RPMI7951 (cell line): ENCODE measurements at regions not wholly inside any gene's neighbourhood (a gene's known extent, or its start where the extent isn't known, plus 50 kb on each side); places are given as distances from the start of the nearest gene placed in this dataset.

Source experiments
- DNase-seq: peaks from one replicate; pipeline ENCODE4 v3.0.0-alpha.2; 2012; ENCODE audit warnings: low read depth

DNA sequence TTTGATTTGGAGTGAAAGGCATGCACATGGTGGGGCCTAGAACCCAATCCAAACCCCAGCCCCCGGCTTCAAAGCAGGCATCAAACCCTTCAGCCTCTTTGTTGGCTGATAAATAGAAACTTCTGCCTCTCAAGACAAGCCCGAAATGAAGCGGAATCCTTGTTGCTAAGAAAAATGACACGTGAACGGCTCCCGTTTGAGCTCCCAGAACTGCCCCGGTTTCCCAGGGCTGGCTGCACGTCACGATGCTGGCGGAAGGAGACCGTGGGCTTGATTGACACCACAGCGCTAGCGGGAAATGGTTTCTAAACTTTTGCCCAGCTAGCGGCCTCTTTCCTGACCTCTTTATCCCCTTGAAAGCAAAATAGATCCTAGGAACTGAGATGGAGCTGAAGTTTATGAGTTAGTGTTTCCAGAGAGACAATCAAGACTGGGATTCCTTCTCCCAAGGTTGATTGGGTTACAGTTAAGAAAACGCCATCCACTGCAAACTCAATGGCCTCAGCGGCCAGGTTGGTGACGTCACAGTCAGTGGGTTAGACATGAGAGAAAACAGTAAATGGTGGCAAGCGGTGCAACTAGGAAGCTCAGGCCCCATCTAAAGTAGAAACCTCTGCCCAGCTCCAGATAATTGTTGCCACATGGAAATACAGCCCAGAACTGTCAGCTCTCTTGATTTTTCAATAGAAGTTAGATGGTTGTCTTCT lies 117.0 kb downstream of the ANKRD60 start:
- no peak for DNase-seq

DNA sequence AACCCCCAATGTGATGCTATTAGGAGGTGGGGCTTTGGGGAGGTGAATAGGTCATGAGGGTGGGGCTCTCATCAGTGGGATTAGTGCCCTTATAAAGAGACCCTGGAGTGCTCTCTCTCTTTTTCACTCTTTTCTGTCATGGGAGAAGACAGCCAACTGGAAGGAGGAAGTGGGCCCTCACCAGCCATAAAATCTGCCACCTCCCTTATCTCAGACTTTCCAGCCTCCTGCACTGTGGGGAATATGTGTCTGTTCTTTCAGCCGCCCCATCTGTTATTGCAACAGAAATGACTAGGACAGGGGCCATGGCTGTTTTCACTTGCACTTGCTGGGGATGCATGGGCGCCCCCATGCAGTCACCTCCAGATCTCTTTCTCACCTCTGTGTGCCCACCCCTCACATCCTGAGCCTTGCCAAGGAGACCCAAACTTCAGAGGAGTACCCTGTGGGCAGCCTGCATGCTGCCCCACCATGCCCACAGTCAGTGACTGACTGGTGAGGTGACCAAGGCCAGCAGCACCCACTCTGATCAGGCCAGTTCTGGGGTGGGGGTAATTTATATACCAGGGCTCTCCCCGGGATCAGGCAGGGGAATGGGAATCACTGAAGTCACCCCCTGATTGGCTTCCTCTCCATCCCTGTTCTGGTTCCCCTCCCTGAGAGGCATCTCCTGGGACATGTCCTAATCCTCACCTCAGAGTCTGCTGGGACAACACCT lies 118.4 kb downstream of the ANKRD60 start:
- DNase-seq = peak; percentile 71

DNA sequence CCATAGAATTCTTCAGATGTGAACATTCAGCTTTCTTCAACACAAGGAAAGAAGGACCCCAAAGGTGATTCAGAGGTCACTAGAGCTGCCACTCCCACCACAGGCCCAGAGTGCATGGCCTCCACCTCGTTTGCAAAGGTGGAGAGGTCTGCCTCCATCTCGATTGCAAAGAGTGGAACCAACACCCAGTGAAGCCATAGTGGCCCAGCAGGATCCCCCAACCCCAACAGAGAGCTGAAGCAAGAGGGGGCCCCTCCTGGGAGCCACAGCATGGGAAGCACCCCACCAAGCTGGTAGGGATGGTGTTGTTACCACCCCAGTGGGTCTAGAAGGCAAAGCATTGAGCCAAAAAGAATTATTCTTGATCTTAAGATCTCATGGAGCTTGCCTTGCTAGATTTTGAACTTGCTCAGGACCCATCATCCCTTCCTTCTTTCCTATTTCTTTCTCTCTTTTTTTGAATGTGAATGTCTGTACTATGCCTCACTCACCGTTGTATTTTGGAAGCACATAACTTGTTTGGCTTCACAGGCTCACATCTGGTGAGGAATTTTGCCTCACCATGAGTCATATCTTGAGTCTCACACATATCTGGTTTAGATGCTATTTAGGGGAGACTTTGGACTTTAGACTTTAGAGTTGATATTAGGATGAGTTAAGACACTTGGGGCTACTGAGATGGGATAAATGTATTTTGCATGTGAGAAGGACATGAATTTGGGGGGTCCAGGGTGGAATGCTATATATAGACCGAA lies 119.2 kb downstream of the ANKRD60 start:
- DNase-seq = peak; percentile 98

DNA sequence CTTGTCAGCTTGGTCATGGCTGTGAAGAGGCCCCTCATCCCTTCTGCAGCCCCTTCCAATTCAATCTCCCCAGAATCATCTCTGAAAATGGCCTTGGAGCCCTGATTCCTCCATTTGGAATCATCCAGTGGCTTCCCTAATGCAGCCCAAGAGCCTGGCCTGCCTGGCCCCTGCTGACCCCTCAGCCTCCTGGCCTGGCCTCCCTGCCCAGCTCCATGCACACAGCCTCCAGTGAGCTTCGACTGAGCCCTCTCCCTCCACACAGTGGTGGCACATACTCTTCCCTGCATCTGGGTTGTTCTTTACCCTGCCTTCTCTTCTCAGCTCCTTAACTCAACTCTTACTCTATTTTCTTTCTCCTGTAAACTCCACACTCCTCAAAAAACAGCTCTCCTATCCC lies 120.9 kb downstream of the ANKRD60 start:
- no peak for DNase-seq

DNA sequence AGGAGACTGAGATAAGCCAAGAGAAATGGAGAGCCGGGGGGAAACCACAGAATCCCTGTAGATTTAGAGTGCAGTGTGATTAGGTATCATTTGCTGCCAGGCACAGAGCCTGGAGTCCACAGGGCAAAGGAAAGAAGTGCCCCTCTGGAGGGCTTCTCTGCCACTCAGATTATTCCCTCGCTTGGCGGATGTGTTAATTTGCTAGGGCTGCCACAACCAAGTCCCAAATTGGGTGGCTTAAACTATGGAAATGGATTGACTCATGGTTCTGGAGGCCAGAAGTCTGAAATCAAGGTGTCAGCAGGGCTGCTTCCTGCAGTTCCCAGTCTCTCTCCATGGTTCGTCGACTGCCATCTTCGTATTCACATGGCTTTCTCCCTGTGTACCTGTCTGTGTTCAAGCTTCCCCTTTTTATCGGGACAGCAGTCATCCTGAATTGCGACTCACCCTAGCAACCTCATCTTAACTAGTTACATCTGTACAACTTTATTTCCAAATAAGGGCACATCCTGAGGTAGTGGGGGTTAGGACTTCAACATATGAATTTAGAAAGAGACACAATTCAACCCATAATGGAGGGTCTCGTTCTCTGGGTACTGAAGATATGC lies 122.2 kb downstream of the ANKRD60 start:
- peak; percentile 67 for DNase-seq

DNA sequence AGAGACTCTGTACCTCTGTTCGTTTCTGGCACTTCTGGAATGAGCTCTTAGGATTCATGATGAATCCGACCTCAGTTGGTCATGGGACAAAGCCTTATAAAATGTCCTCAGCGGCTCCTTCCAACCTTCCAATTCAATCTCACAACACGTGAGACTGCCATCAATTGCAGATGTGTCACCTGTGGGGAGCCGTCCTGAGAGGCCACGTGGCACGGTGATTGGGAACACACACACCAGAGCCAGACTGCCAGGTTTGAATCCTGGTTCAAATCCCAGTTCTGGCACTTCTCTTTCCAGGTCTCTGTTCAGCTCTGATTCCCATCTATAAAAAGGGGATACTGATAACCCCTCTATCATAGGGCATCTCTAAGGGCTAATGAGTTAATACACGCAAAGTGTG lies 124.5 kb downstream of the ANKRD60 start:
- no peak for DNase-seq

DNA sequence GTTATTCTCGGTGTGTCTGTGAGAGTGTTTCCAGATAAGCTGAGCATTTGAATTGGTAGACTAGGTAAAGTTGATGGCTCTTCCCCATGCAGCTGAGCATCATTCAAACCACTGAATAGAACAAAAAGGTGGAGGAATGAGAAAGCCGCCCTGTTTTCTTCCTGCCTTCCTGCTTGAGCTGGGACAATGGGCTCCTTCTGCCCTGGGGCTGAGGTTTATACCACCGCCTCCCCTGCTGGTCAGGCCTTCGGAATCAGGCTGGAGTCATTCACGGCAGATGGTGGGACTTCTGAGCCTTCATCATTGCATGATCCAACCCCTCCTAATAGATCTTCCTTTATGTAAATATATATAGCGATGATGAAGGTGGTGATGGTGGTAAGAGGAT lies 124.9 kb downstream of the ANKRD60 start:
- no peak for DNase-seq

DNA sequence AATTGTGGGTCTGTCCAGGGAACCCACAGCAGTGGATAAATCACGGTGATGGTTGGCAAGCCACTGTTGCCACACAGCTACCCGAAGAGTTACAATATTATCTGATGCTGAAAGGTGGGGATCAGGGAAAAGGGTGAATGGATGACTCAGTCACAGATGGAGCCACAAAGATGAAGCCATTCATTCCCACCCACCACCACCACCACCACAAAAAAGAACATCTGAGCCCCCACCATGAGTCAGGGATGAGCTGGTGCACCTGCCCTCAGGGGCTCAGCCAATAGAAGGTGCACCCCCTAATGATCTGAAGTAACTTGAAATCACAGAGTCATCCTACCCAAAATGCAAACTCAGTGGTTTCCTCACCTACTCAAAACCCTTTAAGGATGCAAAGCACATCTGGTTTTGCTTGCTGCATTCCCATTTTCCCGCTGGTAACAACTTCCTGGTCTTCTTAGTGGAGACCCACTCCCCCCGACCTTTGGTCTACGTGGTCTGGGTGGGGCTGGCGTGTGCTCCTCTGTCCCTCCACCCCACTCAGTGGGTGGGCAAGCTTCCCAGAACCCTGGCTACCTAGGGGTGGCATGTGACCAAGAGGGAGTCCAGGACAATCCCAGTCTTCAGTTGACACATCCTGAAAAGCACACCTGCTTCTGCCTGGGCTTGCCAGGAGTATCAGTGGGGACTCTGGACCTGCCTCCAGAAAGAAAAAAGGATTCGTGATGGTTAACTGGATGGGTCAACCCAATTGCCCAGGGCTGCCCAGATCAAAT lies 125.5 kb downstream of the ANKRD60 start:
- DNase-seq = peak; percentile 100

DNA sequence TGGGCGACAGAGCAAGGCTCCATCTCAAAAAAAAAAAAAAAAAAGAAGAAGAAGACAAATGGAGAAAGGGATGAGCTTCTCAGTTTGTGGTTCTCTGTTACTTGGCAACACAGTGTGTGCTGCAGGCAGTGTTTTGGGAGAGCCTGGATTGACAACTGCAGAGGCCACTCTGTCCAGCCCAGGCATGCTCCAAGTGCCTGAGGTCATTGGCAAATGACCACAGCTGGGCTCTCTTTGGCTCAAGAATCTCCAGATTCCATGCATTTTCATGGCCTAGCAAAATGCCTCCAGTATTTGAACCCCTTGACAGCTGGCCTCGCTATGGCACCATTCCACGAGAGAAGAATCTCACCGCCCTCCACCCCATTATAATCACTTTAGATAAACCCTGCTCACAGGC lies 126.2 kb downstream of the ANKRD60 start:
- peak; percentile 100 for DNase-seq

DNA sequence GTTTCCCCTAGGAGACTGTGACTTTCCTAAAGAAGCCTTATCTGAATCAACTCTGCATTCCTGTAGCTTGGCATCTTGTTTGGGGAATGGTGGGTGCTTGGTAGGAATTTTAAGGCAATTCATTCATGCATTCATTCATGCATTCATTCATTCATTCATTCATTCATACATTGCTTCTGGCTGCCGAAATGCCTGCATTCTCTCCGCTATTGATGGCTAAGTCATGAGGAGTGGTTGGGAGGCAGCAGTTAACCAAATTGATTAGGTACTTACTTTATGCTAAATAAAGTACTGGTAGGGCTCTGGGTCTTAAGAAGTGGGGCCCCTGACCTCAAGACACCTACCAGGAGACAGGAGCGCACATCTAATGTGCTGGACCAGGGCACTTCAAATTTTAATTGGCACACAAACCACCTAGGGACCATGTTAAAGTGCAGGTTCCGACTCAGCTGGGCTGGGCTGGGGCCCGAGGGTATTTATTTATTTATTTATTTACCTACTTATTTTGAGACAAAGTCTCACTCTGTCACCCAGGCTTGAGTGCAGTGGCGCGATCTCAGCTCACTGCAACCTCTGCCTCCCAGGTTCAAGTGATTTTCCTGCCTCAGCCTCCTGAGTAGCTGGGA lies 127.6 kb downstream of the ANKRD60 start:
- no peak for DNase-seq

DNA sequence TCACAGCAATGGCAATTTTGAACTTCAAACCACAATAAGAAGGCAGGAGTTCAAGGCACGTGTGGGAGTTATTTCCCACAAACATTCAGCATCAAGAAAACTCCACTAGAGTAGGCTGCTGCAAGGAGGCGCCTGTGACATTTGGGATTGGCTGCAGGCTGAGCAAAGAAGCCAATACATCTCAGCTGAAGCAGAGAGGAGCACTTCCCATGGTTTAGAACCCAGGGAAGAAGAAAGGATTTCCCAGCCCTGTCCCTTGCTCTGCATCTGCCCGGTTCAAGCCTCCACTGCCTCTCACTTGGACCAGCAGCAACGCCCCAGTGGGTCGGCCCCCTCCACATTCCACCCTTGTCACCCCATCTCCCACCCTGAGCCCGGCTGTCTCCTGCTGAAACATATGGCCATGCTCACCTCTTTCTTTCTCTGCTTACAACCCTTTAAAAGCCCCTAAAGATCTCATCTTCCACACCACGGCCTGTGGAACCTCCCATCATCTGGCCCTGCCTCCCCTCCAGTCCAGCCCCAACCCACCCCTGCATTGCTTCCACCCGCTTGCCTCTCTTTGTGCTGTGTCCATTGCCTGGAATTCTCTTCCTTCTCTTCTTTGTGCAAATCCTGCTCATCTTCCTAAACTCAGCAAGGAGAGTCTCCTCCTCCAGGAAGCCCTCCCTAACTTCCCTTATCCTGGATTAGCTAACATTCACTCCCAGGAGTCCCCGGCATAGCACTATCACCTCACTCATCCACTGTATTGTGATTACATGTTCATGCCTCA lies 128.3 kb downstream of the ANKRD60 start:
- peak; percentile 64 for DNase-seq

DNA sequence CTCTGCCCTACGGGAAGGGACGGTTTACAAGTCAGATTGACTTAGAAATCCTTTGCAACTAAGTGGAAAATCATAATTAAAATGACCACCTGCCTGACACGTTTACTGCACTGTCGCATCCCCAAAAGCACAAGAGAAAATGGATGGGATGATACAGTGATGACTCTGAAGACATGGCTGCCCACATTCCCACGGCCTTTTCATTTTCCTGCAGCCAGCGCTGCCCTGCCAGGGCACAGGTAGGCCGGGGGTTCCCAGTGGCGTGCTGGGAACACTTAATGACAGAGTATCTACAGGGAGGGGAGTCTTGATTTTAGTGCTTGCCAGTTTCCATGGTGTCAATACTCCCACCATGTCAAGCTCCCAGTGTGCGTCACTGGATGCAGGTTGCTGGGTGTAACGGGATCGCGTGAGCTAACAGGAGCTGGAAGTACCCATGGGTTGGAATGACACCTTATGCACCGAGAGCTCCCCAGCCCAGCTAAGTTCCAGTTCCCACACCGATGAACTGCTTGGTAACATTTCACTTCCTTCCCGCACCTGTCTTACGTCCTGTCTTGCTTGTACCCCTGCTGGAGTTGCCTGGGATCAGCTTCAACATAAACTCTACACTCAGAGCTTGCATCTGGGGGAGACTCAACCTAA lies 129.0 kb downstream of the ANKRD60 start:
- no peak for DNase-seq

DNA sequence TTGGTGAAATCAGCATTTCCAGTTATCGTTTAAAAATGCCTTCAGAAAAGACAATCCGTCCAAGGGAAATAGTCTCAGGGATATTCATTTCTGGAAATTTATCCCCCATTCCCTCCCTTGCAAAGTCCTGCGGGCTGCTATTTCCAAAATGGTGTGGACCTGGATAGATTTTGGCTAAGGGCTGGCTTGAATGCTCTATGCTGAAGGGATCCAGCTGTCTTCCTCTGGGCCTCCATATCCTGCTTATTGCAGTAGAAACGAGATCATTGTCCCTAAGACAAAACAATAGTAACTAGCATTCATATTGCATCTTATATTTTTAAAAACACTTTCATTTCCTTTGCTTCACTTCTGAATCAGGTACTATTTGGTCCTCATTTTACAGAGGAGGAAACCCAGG lies 129.9 kb downstream of the ANKRD60 start:
- no peak for DNase-seq

DNA sequence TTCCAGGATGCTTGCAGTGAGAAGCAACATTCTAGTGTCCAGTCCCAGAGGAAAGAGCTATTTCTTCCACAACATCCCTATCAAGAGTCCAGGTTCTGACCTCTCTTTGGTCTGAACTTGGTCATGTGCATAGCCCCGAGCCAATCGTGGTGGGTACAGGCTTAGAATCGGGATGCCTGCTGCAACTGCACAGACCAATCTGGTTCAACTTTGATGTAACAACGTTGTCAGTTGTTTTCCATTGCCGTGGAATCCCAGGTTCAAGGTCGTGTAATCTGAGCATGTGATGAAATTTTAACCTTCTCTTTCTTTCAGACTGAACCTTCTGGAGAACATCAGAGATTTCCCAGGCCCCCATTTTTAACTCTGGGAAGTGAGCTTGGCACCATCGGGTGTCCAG lies 130.5 kb downstream of the ANKRD60 start:
- DNase-seq = no peak

DNA sequence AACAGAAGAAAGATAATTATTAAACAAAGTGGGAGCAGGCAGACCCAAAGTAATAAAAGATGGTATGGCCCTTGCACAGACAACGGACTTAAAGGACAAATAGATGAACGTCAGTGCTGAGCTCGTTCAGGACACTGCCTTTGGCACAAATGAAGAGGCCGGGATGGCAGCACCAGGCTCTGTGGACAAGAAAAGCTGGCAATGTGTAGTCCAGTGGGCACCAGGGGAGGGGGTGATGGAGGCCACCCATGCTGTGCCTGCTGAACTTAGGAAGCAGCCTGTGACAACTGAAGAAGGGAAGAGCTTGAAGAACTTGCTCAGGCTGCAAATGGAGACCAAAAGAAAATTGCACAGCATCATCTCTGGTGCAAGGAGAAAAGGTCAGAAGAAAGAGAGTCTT lies 131.0 kb downstream of the ANKRD60 start:
- DNase-seq = no peak

DNA sequence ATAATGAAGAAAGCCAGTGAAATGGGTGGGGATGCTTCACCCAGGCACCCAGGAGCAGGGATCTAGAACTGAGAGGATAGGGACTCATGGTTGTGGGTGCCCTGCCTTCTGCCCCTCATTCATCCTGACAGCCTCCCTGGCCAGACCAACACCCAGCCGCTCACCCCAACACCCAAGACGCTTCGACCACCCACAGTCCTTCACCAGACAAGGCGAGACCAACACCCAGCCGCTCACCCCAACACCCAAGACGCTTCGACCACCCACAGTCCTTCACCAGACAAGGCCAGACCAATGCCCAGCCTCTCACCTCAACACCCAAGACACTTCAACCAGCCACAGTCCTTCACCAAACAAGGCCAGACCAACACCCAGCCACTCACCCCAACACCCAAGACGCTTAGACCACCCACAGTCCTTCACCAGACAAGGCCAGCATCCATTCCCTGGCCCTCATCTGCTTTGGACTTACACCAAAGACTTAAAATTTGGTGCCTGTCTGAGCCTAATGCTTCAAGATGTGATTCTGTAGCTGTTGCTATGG lies 131.5 kb downstream of the ANKRD60 start:
- no peak for DNase-seq

DNA sequence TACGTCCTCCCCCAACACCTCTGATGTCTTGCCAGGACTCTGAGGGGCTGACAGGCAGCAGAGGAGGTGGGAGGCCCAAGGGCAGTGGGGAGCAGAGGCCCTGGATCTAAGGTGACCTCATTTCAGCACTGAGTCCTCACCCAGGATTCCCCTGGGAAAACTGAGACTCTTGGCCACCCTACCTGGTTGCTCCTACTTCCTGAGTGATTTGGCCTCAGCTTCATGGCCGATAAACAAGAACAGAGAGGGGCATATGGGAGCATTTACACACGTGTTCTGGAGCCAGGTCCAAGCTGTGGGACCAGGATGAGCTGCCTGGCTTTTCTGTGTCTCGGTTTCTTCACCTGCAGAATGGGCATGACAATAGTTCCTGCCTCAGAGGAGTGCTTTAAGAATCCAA lies 133.8 kb downstream of the ANKRD60 start:
- DNase-seq = no peak

DNA sequence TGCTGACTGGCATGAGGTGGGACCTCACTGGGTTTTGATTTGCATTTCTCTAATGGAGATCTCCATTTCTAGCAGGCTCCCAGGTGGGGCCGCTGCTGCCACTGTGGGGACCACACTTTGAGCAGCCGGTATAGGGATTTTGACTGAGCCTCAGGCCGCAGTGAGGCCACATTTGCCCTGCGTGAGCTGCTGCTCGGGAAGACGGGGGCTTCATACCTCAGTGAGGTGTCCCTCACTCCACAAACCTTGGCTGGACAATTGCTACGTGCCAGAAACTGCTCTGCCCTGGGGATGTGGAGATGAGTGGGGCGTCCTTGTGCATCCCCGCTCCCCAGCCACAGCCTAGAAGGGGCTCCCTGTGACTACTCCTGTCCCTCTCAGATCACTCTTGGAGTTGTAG lies 134.3 kb downstream of the ANKRD60 start:
- no peak for DNase-seq

DNA sequence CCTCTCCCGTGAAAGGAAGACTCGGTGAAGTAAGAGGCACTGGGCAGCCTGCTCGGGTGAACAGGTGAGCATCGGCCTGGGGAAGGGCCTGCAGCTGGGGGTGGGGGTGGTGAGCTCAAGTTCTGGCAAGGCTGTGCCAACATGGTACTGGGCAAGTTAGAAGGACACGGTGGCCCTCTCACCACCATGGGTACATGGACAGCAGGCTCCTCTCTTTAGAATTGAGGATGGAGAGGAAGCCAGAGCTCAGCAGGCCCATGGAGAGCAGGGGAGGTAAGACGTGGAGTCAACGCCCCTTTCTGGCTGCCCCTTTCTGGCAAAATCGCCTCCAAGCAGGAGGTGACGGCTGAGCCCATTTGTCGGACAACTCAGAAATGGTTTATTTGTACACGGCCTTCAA lies 135.6 kb downstream of the ANKRD60 start:
- no peak for DNase-seq

DNA sequence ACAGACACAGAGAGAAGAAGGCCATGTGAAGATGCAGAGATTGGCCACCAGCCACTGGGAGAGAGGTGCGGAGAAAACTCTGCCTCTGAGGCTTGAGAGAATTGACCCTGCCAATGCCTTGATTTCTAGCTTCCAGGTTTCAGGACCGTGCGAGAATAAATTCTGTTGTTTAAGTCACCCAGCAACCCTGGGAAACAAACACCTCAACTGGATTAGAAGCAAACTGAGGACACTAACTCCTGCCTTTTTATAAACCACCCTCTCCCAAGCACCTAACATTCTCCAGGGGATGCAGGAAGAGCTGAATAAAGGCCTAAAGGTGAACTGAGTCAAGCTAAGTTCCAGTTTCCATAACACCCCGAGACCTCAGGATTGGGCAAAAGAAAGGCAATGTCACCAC lies 136.1 kb downstream of the ANKRD60 start:
- DNase-seq = no peak
